HCT116 (cell line): ENCODE measurements at regions not wholly inside any gene's neighbourhood (a gene's known extent, or its start where the extent isn't known, plus 50 kb on each side); places are given as distances from the start of the nearest gene placed in this dataset.

Experiments
- ATAC-seq: fragments of 200-7000 bp; cut with Tn5 transposase; 2 replicates; pipeline ENCODE4 v1.9.1; 2020; ENCODE audit warnings: mild to moderate bottlenecking, moderate library complexity
- BruUV-seq: library from RNA; stranded (reverse); fragments of 400-500 nt; replicated peaks from 2 replicates; lab custom pipeline; 2021; lab: Mats Ljungman, UMichigan
- CTCF ChIA-PET: fragments of 300-600 bp; sonication (Branson Sonifier 250); formaldehyde crosslinking; loops from one replicate; lab custom pipeline; 2021; ENCODE audit warnings: antibody characterized with exemption; lab: Charles Lee
- POLR2A ChIA-PET: fragments of 300-600, 350-600 bp; sonication (Branson Sonifier 250); formaldehyde crosslinking; loops from one replicate; lab custom pipeline; 2021; ENCODE audit warnings: antibody characterized with exemption; lab: Charles Lee
- RAD21 ChIA-PET, 2 experiments: fragments of 300-600 bp; sonication (Branson Sonifier 250); formaldehyde crosslinking; loops; one replicate each; lab custom pipeline; 2023; ENCODE audit warnings: low total read pairs in 2 of 2; ENCODE audit not compliant: uncharacterized antibody in 2 of 2, unreplicated experiment in 2 of 2, low non-redundant PET in 1 of 2; lab: Charles Lee
- DNase-seq: peaks from one replicate; pipeline ENCODE4 v3.0.0-alpha.2; 2010; ENCODE audit warnings: low read depth, low spot score
- H2AFZ ChIP-seq: fragments of 200-600 bp; shearing (Covaris generic), sonication (generic); 2 replicates; pipeline ENCODE4 v1.6.1; 2017; ENCODE audit warnings: low read depth, mixed run types, mixed read lengths, antibody characterized with exemption, low read length; ENCODE audit not compliant: poor library complexity, severe bottlenecking
- H3K27ac ChIP-seq: 2 replicates; pipeline ENCODE4 v1.5.1; 2012; ENCODE audit warnings: low read depth, low read length
- H3K27me3 ChIP-seq: fragments of 200-600 bp; sonication (generic); 2 replicates; pipeline ENCODE4 v1.6.1; 2016; ENCODE audit warnings: mixed run types, low read length, mixed read lengths; ENCODE audit not compliant: insufficient read depth
- H3K36me3 ChIP-seq, 2 experiments: fragments of 200-500 bp in 1 of 2; fragments of 200-600 bp in 1 of 2; sonication (Bioruptor generic) in 1 of 2; sonication (generic) in 1 of 2; 2 replicates each; pipeline versions ENCODE4 v1.5.1 to v1.6.1; 2014 to 2016; ENCODE audit warnings: low read length in 2 of 2, inconsistent platforms in 1 of 2, mixed read lengths in 1 of 2, mixed run types in 1 of 2; ENCODE audit not compliant: insufficient read depth in 2 of 2, control insufficient read depth in 1 of 2
- H3K4me1 ChIP-seq, 2 experiments: fragments of 200-600 bp in 1 of 2; sonication (generic) in 1 of 2; 2 replicates each; pipeline versions ENCODE4 v1.5.1 to v1.6.1; 2012 to 2017; ENCODE audit warnings: low read length in 2 of 2, inconsistent platforms in 1 of 2, mild to moderate bottlenecking in 1 of 2, mixed read lengths in 1 of 2, mixed run types in 1 of 2, moderate library complexity in 1 of 2; ENCODE audit not compliant: insufficient read depth in 2 of 2, control insufficient read depth in 1 of 2
- H3K4me2 ChIP-seq: fragments of 200-600 bp; sonication (generic); 2 replicates; pipeline ENCODE4 v1.6.1; 2017; ENCODE audit warnings: mixed run types, low read length, mixed read lengths
- H3K4me3 ChIP-seq, 2 experiments: fragments of 200-600 bp in 1 of 2; sonication (generic) in 1 of 2; replicated peaks in 1 of 2; 2 replicates each; pipeline ENCODE4 v1.5.1; 2011 to 2016; ENCODE audit warnings: low read length in 2 of 2, control low read depth in 1 of 2, low read depth in 1 of 2, mild to moderate bottlenecking in 1 of 2, mixed read lengths in 1 of 2, mixed run types in 1 of 2
- H3K79me2 ChIP-seq: fragments of 200-600 bp; sonication (generic); 2 replicates; pipeline ENCODE4 v1.6.1; 2017; ENCODE audit warnings: mild to moderate bottlenecking, mixed run types, low read length, moderate library complexity, mixed read lengths; ENCODE audit not compliant: insufficient read depth
- H3K9ac ChIP-seq: fragments of 200-600 bp; sonication (generic); 2 replicates; pipeline ENCODE4 v1.6.1; 2016; ENCODE audit warnings: low read length, mixed read lengths
- H3K9me2 ChIP-seq: fragments of 200-600 bp; sonication (generic), shearing (Covaris generic); 2 replicates; pipeline ENCODE4 v1.6.1; 2017; ENCODE audit warnings: mixed run types, mild to moderate bottlenecking, moderate library complexity; ENCODE audit not compliant: insufficient read depth
- H3K9me3 ChIP-seq, 2 experiments: fragments of 200-500 bp in 1 of 2; fragments of 200-600 bp in 1 of 2; sonication (Bioruptor generic) in 1 of 2; sonication (generic) in 1 of 2; 2 replicates each; pipeline ENCODE4 v1.6.1; 2014 to 2017; ENCODE audit warnings: low read length in 2 of 2, mixed read lengths in 2 of 2, inconsistent platforms in 1 of 2, low read depth in 1 of 2, mild to moderate bottlenecking in 1 of 2, mixed run types in 1 of 2, moderate library complexity in 1 of 2; ENCODE audit not compliant: control insufficient read depth in 1 of 2, insufficient read depth in 1 of 2
- H4K20me1 ChIP-seq: fragments of 200-600 bp; sonication (generic), shearing (Covaris generic); 2 replicates; pipeline ENCODE4 v1.6.1; 2017; ENCODE audit warnings: mixed run types, mild to moderate bottlenecking, moderate library complexity; ENCODE audit not compliant: insufficient read depth
- CBX3 ChIP-seq: IDR thresholded peaks from 2 replicates; pipeline ENCODE4 v1.6.1; 2012; ENCODE audit warnings: low read depth
- CEBPB ChIP-seq: IDR thresholded peaks from 2 replicates; pipeline ENCODE4 v1.6.1; 2012; ENCODE audit warnings: low read depth
- ELF1 ChIP-seq: IDR thresholded peaks from 2 replicates; pipeline ENCODE4 v1.6.1; 2012; ENCODE audit warnings: low read depth, borderline replicate concordance
- EZH2 ChIP-seq: fragments of 200-600 bp; sonication (generic); IDR thresholded peaks from 2 replicates; pipeline ENCODE4 v1.6.1; 2017; ENCODE audit warnings: antibody characterized with exemption, mixed run types
- EZH2phosphoT487 ChIP-seq: fragments of 200-600 bp; IDR thresholded peaks from 2 replicates; pipeline ENCODE4 v1.6.1; 2018; ENCODE audit warnings: antibody characterized with exemption, borderline replicate concordance
- FOSL1 ChIP-seq: IDR thresholded peaks from 2 replicates; pipeline ENCODE4 v1.6.1; 2012; ENCODE audit warnings: low read depth
- JUND ChIP-seq: IDR thresholded peaks from 2 replicates; pipeline ENCODE4 v1.6.1; 2012
- POLR2A ChIP-seq: IDR thresholded peaks from 2 replicates; pipeline ENCODE4 v1.7.0; 2011; ENCODE audit warnings: borderline replicate concordance; ENCODE audit not compliant: insufficient read depth, insufficient read length; ENCODE audit errors: extremely low read depth
- POLR2AphosphoS5 ChIP-seq: IDR thresholded peaks from 2 replicates; pipeline ENCODE4 v1.6.1; 2011; ENCODE audit warnings: mild to moderate bottlenecking, low read depth, low read length, moderate library complexity
- RAD21 ChIP-seq: IDR thresholded peaks from 2 replicates; pipeline ENCODE4 v1.6.1; 2012; ENCODE audit warnings: low read depth, mild to moderate bottlenecking
- SIN3A ChIP-seq: IDR thresholded peaks from 2 replicates; pipeline ENCODE4 v1.6.1; 2012; ENCODE audit warnings: low read depth
- SRF ChIP-seq: IDR thresholded peaks from 2 replicates; pipeline ENCODE4 v1.6.1; 2012; ENCODE audit warnings: low read depth
- TCF7L2 ChIP-seq: IDR thresholded peaks from 2 replicates; pipeline ENCODE4 v1.7.0; 2011; ENCODE audit warnings: borderline replicate concordance, inconsistent platforms; ENCODE audit not compliant: insufficient read depth, insufficient read length; ENCODE audit errors: extremely low read depth
- YY1 ChIP-seq: IDR thresholded peaks from 2 replicates; pipeline ENCODE4 v1.6.1; 2011; ENCODE audit warnings: low read length, low read depth, moderate library complexity, mild to moderate bottlenecking; ENCODE audit not compliant: insufficient replicate concordance; ENCODE audit errors: extremely low read depth
- ZFX ChIP-seq: fragments of 450-650 bp; IDR thresholded peaks from 2 replicates; pipeline ENCODE4 v1.6.1; 2017
- intact Hi-C: fragments of 100-400 bp; cut with micrococcal nuclease; formaldehyde crosslinking; loops from 2 replicates; pipeline ENCODE4 v1.10.0; 2022
- TF ChIP-seq, protein P1 (sequence below): IDR thresholded peaks from 2 replicates; pipeline ENCODE4 v1.6.1; 2012
- TF ChIP-seq, protein P2 (sequence below), 3 experiments: fragments of 200-600 bp in 1 of 3; sonication (generic) in 1 of 3; IDR thresholded peaks in 2 of 3; conservative IDR thresholded peaks in 1 of 3; 2 replicates each; pipeline ENCODE4 v1.5.1; 2012 to 2017; ENCODE audit warnings: low read depth in 2 of 3, low read length in 2 of 3, antibody characterized with exemption in 1 of 3, borderline replicate concordance in 1 of 3, control low read depth in 1 of 3, mild to moderate bottlenecking in 1 of 3, mixed read lengths in 1 of 3, mixed run types in 1 of 3, moderate library complexity in 1 of 3; ENCODE audit not compliant: insufficient read depth in 1 of 3
- TF ChIP-seq, protein P3 (sequence below): IDR thresholded peaks from 2 replicates; pipeline ENCODE4 v1.6.1; 2012; ENCODE audit warnings: low read depth
- TF ChIP-seq, protein P4 (sequence below): IDR thresholded peaks from 2 replicates; pipeline ENCODE4 v1.6.1; 2011; ENCODE audit warnings: mild to moderate bottlenecking, low read length, moderate library complexity; ENCODE audit not compliant: insufficient replicate concordance; ENCODE audit errors: extremely low read depth
- TF ChIP-seq, protein P5 (sequence below): IDR thresholded peaks from 2 replicates; pipeline ENCODE4 v1.6.1; 2012

DNA sequence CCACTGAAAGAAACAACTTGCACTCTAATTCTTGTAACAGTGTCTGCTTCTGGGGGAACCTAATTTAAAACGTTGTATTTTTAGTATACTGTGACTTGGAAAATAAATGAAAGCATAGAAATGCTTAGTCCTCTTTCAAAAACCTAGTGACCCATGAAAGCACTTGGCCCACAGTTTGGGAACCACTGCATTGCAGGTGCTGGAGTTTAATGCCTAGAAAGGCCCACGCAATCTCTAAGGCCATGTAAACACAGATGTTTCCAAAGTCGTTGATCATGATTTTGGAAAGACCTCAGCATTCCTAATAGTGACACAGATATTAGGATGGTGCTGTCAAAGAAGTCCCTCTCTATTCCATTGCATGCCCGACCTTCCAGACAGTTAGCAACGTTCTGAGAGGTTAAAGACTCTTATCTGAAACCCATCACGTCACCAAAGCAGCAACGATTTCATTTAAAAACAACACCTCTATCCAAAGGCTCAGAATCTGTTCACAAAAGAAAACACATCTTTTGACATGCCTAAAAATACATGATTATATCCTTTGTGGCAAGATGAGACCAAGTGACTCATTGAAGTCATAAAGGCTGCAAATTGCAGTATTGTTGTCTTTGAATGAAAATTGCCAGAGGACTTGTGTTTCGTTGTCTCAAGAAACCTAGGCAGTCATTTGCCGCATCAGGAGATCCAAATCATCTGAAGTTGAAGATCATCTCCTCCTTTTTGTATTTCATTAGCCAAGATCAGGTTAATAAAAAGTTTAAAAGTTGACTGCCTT, 328.0 kb upstream of the ZNF507 start:
- DNase-seq (no peak), ATAC-seq (no peak)
- no peaks in the 10 kb centered on the region for H3K27me3 ChIP-seq
- RAD21 ChIA-PET, result no interaction called here
- H3K9me2 ChIP-seq, result no peaks in the 10 kb centered on the region
- H3K9ac ChIP-seq, result no peak overlapping the region
- intact Hi-C loops, result no loop called here
- POLR2A ChIA-PET, result no interaction called here
- no peaks in the 10 kb centered on the region for H3K4me1 ChIP-seq
- BruUV-seq, result no TSS peak
- H3K9me3 ChIP-seq, result peaks cover 0 to 47% of the 10 kb centered on the region in 2 experiments; a peak in 2 of 4 replicates
- H4K20me1 ChIP-seq, result no peaks in the 10 kb centered on the region
- TF ChIP-seq, protein P1, sequence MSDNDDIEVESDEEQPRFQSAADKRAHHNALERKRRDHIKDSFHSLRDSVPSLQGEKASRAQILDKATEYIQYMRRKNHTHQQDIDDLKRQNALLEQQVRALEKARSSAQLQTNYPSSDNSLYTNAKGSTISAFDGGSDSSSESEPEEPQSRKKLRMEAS, result no peak
- TF ChIP-seq ELF1, result no peak
- no peak for TF ChIP-seq TCF7L2
- TF ChIP-seq, protein P2, sequence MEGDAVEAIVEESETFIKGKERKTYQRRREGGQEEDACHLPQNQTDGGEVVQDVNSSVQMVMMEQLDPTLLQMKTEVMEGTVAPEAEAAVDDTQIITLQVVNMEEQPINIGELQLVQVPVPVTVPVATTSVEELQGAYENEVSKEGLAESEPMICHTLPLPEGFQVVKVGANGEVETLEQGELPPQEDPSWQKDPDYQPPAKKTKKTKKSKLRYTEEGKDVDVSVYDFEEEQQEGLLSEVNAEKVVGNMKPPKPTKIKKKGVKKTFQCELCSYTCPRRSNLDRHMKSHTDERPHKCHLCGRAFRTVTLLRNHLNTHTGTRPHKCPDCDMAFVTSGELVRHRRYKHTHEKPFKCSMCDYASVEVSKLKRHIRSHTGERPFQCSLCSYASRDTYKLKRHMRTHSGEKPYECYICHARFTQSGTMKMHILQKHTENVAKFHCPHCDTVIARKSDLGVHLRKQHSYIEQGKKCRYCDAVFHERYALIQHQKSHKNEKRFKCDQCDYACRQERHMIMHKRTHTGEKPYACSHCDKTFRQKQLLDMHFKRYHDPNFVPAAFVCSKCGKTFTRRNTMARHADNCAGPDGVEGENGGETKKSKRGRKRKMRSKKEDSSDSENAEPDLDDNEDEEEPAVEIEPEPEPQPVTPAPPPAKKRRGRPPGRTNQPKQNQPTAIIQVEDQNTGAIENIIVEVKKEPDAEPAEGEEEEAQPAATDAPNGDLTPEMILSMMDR (IDR thresholded peaks at IDR 0.05 in 2 of 3, conservative IDR thresholded peaks at IDR 0.05 in 1 of 3; ENCODE audit: borderline replicate concordance in 1 of 3, insufficient read depth in 1 of 3, low read depth in 2 of 3, low read length in 2 of 3), result no peak
- TF ChIP-seq POLR2AphosphoS5, result no peak
- TF ChIP-seq ZFX, result no peak
- no peak for TF ChIP-seq CEBPB
- TF ChIP-seq, protein P3, sequence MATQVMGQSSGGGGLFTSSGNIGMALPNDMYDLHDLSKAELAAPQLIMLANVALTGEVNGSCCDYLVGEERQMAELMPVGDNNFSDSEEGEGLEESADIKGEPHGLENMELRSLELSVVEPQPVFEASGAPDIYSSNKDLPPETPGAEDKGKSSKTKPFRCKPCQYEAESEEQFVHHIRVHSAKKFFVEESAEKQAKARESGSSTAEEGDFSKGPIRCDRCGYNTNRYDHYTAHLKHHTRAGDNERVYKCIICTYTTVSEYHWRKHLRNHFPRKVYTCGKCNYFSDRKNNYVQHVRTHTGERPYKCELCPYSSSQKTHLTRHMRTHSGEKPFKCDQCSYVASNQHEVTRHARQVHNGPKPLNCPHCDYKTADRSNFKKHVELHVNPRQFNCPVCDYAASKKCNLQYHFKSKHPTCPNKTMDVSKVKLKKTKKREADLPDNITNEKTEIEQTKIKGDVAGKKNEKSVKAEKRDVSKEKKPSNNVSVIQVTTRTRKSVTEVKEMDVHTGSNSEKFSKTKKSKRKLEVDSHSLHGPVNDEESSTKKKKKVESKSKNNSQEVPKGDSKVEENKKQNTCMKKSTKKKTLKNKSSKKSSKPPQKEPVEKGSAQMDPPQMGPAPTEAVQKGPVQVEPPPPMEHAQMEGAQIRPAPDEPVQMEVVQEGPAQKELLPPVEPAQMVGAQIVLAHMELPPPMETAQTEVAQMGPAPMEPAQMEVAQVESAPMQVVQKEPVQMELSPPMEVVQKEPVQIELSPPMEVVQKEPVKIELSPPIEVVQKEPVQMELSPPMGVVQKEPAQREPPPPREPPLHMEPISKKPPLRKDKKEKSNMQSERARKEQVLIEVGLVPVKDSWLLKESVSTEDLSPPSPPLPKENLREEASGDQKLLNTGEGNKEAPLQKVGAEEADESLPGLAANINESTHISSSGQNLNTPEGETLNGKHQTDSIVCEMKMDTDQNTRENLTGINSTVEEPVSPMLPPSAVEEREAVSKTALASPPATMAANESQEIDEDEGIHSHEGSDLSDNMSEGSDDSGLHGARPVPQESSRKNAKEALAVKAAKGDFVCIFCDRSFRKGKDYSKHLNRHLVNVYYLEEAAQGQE, result no peak
- TF ChIP-seq SIN3A, result no peak
- TF ChIP-seq, protein P4, sequence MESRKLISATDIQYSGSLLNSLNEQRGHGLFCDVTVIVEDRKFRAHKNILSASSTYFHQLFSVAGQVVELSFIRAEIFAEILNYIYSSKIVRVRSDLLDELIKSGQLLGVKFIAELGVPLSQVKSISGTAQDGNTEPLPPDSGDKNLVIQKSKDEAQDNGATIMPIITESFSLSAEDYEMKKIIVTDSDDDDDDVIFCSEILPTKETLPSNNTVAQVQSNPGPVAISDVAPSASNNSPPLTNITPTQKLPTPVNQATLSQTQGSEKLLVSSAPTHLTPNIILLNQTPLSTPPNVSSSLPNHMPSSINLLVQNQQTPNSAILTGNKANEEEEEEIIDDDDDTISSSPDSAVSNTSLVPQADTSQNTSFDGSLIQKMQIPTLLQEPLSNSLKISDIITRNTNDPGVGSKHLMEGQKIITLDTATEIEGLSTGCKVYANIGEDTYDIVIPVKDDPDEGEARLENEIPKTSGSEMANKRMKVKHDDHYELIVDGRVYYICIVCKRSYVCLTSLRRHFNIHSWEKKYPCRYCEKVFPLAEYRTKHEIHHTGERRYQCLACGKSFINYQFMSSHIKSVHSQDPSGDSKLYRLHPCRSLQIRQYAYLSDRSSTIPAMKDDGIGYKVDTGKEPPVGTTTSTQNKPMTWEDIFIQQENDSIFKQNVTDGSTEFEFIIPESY, result no peak
- no peak for TF ChIP-seq EZH2phosphoT487
- TF ChIP-seq, protein P5, sequence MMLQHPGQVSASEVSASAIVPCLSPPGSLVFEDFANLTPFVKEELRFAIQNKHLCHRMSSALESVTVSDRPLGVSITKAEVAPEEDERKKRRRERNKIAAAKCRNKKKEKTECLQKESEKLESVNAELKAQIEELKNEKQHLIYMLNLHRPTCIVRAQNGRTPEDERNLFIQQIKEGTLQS, result no peak
- TF ChIP-seq YY1, result no peak
- TF ChIP-seq EZH2, result no peak
- no peak for TF ChIP-seq SRF
- no peak for TF ChIP-seq POLR2A
- no peak for TF ChIP-seq FOSL1
- TF ChIP-seq CBX3, result no peak
- TF ChIP-seq RAD21, result no peak
- TF ChIP-seq JUND, result no peak
- H3K36me3 ChIP-seq, result no peaks in the 10 kb centered on the region
- no peak overlapping the region for H3K4me3 ChIP-seq
- CTCF ChIA-PET, result no interaction called here
- H3K79me2 ChIP-seq, result no peaks in the 10 kb centered on the region
- no peak overlapping the region for H3K4me2 ChIP-seq
- H3K27ac ChIP-seq, result no peak overlapping the region
- no peak overlapping the region for H2AFZ ChIP-seq
